HUES48 (cell line): ENCODE measurements at regions not wholly inside any gene's neighbourhood (a gene's known extent, or its start where the extent isn't known, plus 50 kb on each side); places are given as distances from the start of the nearest gene placed in this dataset.

Source experiments
- H3K27ac ChIP-seq: one replicate; pipeline ENCODE4 v1.7.0; 2013; ENCODE audit warnings: low read depth, low read length, inconsistent platforms
- H3K27me3 ChIP-seq: 2 replicates; pipeline ENCODE4 v1.6.1; 2013; ENCODE audit warnings: mild to moderate bottlenecking, low read length; ENCODE audit not compliant: control insufficient read depth, insufficient read depth
- H3K36me3 ChIP-seq: 2 replicates; pipeline ENCODE4 v1.6.1; 2013; ENCODE audit warnings: low read length; ENCODE audit not compliant: control insufficient read depth, insufficient read depth
- H3K4me1 ChIP-seq: 2 replicates; pipeline ENCODE4 v1.6.1; 2013; ENCODE audit warnings: mild to moderate bottlenecking, low read length; ENCODE audit not compliant: control insufficient read depth, insufficient read depth
- H3K4me3 ChIP-seq: 2 replicates; pipeline ENCODE4 v1.5.1; 2013; ENCODE audit warnings: mild to moderate bottlenecking, low read depth, low read length
- H3K9ac ChIP-seq: 2 replicates; pipeline ENCODE4 v1.6.1; 2013; ENCODE audit warnings: mild to moderate bottlenecking, low read depth, low read length, moderate library complexity
- H3K9me3 ChIP-seq: 2 replicates; pipeline ENCODE4 v1.6.1; 2013; ENCODE audit warnings: low read length; ENCODE audit not compliant: control insufficient read depth, insufficient read depth

DNA sequence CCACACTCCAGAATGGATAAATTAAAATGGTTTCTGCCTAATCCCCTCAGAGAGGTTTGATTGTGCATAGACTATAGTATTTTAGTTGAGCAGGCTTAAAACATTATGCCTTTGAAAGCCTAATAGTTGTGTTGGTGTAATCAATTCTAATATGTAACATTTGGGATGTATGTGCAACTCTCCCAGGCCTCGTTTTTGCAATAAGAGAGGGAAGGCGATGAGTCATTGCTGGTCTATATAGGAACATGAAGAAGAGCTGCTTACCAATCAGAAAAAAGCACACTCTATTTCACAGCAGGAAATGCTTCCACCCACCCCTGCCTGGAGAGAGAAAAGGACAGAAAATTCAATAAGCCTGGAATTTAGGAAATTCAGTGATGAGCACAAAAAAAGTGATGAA, 1424.0 kb upstream of the PIK3C3 start:
- Histone ChIP-seq H3K9me3 (no peaks in the 10 kb centered on the region), H3K9ac (no peak overlapping the region), H3K27ac (no peak overlapping the region), H3K36me3 (no peaks in the 10 kb centered on the region), H3K4me3 (no peak overlapping the region), H3K4me1 (no peaks in the 10 kb centered on the region), H3K27me3 (no peaks in the 10 kb centered on the region)

DNA sequence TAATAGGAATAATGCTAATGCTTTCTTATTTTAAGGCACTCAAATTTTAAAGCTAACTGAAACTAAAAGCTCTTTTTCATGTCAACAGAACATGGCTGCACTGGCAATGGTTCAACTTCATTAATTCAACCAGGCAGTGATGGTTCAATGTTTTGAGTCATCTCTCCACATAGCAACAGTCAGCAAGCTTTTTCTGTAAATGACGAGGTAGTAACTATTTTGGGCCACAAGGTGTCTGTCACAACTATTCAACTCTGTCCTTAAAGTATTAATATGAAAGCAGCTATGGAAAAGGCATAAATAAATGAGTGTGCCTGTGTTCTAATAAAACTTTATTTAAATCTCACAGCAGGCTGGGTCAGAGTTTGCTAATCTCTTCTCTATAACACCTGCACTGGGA, 1425.6 kb upstream of the PIK3C3 start:
- Histone ChIP-seq H3K9me3 (no peaks in the 10 kb centered on the region), H3K9ac (no peak overlapping the region), H3K27me3 (no peaks in the 10 kb centered on the region), H3K4me3 (no peak overlapping the region), H3K27ac (no peak overlapping the region), H3K4me1 (no peaks in the 10 kb centered on the region), H3K36me3 (no peaks in the 10 kb centered on the region)

DNA sequence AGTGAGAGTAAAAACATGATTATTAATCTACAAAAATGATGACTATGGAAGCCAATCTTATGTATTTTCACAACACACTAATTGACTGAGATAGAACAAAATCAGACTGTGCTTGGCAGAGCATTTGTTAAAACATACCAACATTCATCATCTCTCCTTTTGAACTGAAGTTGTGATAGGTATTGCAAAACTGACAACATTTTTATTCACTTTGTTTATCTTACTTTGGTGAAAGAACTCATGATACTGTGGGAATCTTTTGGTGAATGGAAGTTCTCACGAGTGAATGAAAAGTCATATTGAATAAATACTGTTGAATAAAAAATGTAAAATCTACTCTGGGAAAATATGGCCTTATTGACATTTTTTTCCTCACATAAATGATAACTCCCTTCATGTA, 1430.2 kb upstream of the PIK3C3 start:
- Histone ChIP-seq H3K4me1 (no peaks in the 10 kb centered on the region), H3K27me3 (no peaks in the 10 kb centered on the region), H3K9me3 (no peaks in the 10 kb centered on the region), H3K36me3 (no peaks in the 10 kb centered on the region), H3K9ac (no peak overlapping the region), H3K4me3 (no peak overlapping the region), H3K27ac (no peak overlapping the region)

DNA sequence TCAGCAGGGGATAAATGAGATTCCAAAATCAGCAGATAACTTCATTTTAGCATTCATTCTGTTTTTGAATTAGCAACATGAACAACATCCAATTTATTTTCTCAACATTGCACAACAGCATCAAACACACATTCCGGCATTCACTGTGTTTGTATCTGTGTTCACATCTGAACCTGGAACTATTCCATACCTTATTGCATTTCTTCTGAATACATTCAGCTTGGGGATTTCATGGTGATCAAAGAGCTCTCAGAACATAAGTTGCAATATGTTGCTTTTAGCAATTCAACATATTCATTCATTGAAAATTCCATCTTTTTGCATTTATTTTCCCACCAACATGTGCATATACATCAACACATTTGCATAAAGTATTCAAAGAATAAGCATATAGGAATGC, 1431.7 kb upstream of the PIK3C3 start:
- Histone ChIP-seq H3K9ac (no peak overlapping the region), H3K4me1 (no peaks in the 10 kb centered on the region), H3K4me3 (no peak overlapping the region), H3K36me3 (no peaks in the 10 kb centered on the region), H3K9me3 (no peaks in the 10 kb centered on the region), H3K27ac (no peak overlapping the region), H3K27me3 (no peaks in the 10 kb centered on the region)

DNA sequence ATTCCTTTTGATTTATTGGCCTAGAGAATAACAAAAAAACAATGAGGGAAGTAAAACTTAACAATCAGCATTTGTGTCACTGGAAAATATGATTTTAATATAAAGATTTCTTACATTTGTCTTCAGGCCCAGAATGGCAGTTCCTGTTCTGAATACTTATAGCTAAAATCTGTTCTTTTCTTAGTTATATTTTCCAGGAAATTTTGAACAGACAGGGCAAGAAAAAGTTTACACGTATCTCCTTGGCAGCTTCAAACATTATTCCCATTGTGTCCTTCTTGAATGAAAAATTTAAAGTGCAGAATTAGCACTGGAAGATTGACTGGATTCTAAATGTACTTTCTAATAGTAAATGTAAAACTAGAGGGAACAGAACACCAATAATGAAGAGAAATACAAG, 1454.0 kb upstream of the PIK3C3 start:
- H3K9me3 ChIP-seq: no peaks in the 10 kb centered on the region
- no peak overlapping the region for H3K4me3 ChIP-seq
- no peaks in the 10 kb centered on the region for H3K36me3 ChIP-seq
- H3K9ac ChIP-seq: no peak overlapping the region
- H3K4me1 ChIP-seq: no peaks in the 10 kb centered on the region
- no peaks in the 10 kb centered on the region for H3K27me3 ChIP-seq
- H3K27ac ChIP-seq: no peak overlapping the region

DNA sequence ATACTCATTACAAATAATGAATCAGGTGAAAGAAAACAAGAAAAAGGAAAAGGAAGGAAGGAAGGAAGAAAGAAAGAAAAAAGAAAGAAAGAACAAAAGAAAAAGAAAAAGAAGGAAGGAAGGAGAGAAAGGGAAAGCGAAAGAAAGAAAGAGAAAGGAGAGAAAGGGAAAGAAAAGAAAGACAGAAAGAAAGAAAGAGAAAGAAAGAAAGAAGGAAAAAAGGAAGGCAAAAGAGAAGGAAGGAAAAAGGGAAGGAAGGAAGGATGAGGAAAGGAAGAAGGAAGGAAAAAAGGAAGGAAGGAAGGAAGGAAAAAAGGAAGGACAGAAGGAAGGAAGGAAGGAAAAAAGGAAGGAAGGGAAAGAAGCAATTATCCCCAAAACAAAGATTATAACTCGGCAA, 1460.4 kb upstream of the PIK3C3 start:
- Histone ChIP-seq H3K9me3 (no peaks in the 10 kb centered on the region), H3K4me1 (no peaks in the 10 kb centered on the region), H3K9ac (no peak overlapping the region), H3K27me3 (no peaks in the 10 kb centered on the region), H3K36me3 (no peaks in the 10 kb centered on the region), H3K27ac (no peak overlapping the region), H3K4me3 (no peak overlapping the region)

DNA sequence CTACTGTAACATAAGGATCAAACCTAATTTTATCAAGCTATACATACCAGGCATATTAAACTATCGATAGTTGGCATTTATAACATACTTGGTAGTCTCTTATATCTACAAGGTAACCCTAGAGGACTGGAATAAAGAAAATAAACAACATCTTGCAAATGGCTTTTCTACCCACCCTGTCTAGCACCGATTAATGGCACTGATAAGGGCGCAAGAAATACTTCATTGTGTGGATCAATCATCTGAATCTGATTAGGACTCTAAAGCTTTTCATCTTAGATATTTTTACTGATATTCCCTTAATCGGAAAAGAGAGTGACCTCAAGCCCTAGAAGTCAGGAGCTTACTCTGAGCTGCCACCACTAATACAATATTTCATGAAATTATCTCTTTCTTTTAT, 1461.7 kb upstream of the PIK3C3 start:
- Histone ChIP-seq H3K27me3 (no peaks in the 10 kb centered on the region), H3K9me3 (no peaks in the 10 kb centered on the region), H3K27ac (no peak overlapping the region), H3K9ac (no peak overlapping the region), H3K4me3 (no peak overlapping the region), H3K4me1 (no peaks in the 10 kb centered on the region), H3K36me3 (no peaks in the 10 kb centered on the region)

DNA sequence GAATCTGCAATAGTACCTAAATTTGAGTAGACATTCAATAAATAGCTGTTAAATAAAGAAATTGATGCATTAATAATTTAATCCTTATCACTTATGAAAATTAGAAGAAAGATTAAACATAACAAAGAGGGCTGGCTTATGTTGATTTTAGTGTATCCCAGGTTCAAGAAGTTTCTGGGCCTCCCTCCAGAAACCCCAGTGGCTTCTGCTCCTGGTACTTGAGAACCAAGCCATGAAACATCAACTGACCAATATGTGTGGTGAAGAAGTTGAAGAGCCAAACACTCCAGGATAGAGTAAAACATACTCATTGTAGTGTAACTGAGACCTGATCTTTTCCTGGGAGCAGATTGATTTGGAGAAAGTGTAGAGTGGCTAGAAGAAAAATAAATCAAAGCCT, 1465.7 kb upstream of the PIK3C3 start:
- Histone ChIP-seq H3K27ac (no peak overlapping the region), H3K36me3 (no peaks in the 10 kb centered on the region), H3K4me3 (no peak overlapping the region), H3K9me3 (no peaks in the 10 kb centered on the region), H3K4me1 (no peaks in the 10 kb centered on the region), H3K27me3 (no peaks in the 10 kb centered on the region), H3K9ac (no peak overlapping the region)

DNA sequence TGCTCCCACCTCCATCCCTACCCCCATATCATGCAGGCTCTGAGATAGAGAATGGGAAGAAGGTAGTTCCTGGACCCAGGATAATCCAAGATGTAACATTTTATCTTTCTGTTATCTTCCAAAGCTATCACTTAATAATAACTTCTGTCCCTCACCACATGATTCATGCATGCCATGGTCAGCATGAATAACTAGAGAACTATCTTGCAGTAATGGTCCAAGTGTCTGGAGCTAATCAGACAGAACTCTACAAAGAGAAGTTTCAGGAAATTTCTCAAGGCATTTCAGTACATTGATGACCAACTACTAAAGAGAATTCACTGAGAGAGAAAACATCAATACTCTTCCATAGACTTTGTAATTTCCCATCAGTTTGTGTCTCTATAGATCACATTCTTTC, 1469.7 kb upstream of the PIK3C3 start:
- Histone ChIP-seq H3K4me1 (no peaks in the 10 kb centered on the region), H3K36me3 (no peaks in the 10 kb centered on the region), H3K9ac (no peak overlapping the region), H3K4me3 (no peak overlapping the region), H3K27me3 (no peaks in the 10 kb centered on the region), H3K9me3 (no peaks in the 10 kb centered on the region), H3K27ac (no peak overlapping the region)

DNA sequence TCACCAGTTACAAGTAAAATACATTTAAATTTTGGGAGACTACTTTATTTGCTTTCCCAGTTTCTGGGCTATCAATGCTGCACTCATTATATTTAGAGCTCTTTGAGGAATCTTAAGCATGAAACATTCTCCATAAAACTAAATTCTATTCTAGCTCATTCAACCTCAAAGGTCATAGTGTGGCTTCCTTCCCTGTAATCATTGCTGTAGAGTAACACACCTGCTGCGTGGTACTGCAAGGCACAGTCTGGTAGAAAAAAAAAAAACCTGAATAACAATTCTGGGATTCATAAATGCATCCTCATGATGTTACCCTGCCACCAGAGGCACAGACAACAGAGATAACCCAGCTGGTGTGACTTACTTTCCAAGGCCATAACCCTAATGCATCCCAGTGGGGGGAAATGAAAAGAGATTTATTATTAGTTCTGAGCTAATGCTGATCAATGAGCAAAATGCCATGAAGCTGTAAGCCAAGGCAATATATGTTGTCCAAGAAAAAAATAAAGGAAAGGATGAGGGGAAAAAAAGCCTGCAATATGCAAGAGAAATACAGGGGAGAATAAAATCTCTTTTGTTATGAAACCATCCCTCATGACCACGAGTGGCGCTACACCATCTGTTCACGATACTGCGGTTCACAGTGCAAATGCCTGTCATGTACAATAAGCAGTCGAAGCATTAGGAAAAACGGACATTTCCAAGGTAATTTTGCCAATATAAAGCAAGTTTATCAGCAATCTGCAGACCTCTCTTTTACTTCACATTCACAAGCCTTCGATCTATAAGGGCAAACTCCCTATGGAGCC, 1481.6 kb upstream of the PIK3C3 start:
- Histone ChIP-seq H3K9ac (no peak overlapping the region), H3K4me1 (no peaks in the 10 kb centered on the region)

DNA sequence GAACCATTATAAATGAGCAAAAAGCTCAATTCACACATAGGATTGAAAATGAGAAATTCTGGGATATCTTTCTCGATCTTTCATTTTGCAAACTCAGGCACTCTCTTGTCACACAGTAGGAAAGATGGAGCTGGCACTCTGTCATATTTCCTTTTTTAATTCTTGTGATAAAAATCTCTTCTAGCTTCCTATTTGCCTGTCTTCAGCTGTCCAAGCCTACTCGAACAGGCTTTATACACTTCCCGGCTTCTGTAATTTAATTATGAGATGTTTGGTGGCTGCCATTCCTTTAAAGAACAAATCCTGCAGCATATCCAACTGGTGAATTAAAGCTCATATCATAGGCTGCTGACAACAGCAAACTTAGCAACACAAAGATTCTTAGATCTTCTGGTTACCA, 1484.3 kb upstream of the PIK3C3 start:
- no peak overlapping the region for H3K27ac ChIP-seq
- no peaks in the 10 kb centered on the region for H3K36me3 ChIP-seq
- no peaks in the 10 kb centered on the region for H3K9me3 ChIP-seq
- H3K9ac ChIP-seq: no peak overlapping the region
- no peaks in the 10 kb centered on the region for H3K27me3 ChIP-seq
- no peaks in the 10 kb centered on the region for H3K4me1 ChIP-seq
- H3K4me3 ChIP-seq: no peak overlapping the region

More for the DNA sequence above, 1481.6 kb upstream of the PIK3C3 start:
- no peaks in the 10 kb centered on the region for H3K9me3 ChIP-seq
- no peaks in the 10 kb centered on the region for H3K27me3 ChIP-seq
- H3K27ac ChIP-seq: no peak overlapping the region
- no peak overlapping the region for H3K4me3 ChIP-seq
- H3K36me3 ChIP-seq: no peaks in the 10 kb centered on the region
